ENCODE measurements at regions not wholly inside any gene's neighbourhood (a gene's known extent, or its start where the extent isn't known, plus 50 kb on each side); places are given as distances from the start of the nearest gene placed in this dataset.

GRCh38 chr6:134640975-134641429 lies 308.9 kb downstream of the ALDH8A1 start:
- peak; percentile 51 for DNase-seq (ENCODE audit: low spot score)
- no peak overlapping the region for H3K27ac ChIP-seq
- CTCF ChIA-PET = interaction anchor here (0.6 to 1.7 kb wide), 18 partner anchors 10 to 1375 kb away, joined by 3 to 13 read pairs (median 3); no protein-coding TSS in a partner anchor
- POLR2A ChIA-PET (ENCODE audit: low non-redundant PET) = no interaction called here
- TF ChIP-seq CTCF (conservative IDR thresholded peaks at IDR 0.05; ENCODE audit: low read depth) = peak; percentile 73

DNA sequence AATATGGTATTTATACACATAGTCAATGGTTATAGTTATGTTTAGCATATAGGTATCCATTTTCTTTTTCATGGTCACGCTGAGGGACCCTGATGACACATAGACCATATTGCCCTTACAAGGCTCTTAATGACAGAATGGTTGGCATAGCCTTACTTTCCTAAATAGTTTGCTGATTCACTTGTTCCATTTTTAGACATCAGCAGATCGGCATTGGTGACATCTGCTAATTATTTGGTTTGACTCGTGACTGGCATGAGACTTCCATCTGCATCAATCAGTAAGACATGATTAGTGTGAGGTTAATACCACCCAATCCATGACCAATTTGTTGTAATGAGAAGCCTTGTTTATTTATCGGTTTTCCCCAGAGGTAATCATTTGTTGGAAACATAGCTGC lies 309.7 kb downstream of the ALDH8A1 start:
- ChIA-PET CTCF (interaction anchor here (0.6 to 1.7 kb wide), 10 partner anchors 9 to 343 kb away, joined by 3 to 13 read pairs (median 3); no protein-coding TSS in a partner anchor), POLR2A (ENCODE audit: low non-redundant PET) (no interaction called here)
- DNase-seq (ENCODE audit: low spot score) = no peak
- no peak overlapping the region for H3K27ac ChIP-seq
- TF ChIP-seq CTCF (conservative IDR thresholded peaks at IDR 0.05; ENCODE audit: low read depth) = no peak

GRCh38 chr6:134637847-134638437 lies 312.0 kb downstream of the ALDH8A1 start:
- no peak for TF ChIP-seq CTCF (conservative IDR thresholded peaks at IDR 0.05; ENCODE audit: low read depth)
- H3K27ac ChIP-seq = no peak overlapping the region
- CTCF ChIA-PET = no interaction called here
- POLR2A ChIA-PET (ENCODE audit: low non-redundant PET) = no interaction called here
- no peak for DNase-seq (ENCODE audit: low spot score)

GRCh38 chr6:134637282-134637681 lies 312.6 kb downstream of the ALDH8A1 start:
- no peak for DNase-seq (ENCODE audit: low spot score)
- POLR2A ChIA-PET (ENCODE audit: low non-redundant PET) = no interaction called here
- no peak for TF ChIP-seq CTCF (conservative IDR thresholded peaks at IDR 0.05; ENCODE audit: low read depth)
- CTCF ChIA-PET = no interaction called here
- no peak overlapping the region for H3K27ac ChIP-seq

DNA sequence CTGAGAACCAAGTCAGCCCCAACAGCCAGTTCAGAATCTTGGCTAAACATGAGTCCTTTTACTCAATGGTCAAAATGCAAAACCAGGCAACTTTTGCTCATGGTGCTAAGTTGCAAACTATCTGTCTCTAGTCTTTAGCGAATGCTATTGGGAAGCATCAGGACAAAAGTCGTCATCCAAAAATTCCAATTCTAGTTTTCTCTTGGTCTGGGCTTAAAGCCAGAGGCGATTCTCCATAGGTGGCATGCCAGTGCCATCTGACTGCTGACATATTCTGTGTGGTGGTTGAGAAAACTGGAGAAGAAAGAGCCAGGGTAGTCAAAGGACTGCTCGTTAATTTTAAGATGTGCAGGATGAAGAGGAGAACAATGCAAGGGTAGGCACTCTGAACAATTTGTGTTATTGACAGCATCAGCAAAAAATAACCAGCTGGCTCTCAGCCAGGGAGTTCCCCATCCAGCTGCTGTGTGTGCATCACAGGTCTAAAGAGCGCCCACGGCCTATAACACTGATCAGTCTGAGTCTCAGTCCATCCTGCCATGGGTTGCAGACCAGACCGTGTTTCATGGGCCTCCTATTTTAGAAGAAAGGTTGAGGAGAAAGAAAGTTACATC lies 313.6 kb downstream of the ALDH8A1 start:
- DNase-seq (ENCODE audit: low spot score) = no peak
- ChIA-PET CTCF (no interaction called here), POLR2A (ENCODE audit: low non-redundant PET) (no interaction called here)
- H3K27ac ChIP-seq = no peak overlapping the region
- TF ChIP-seq CTCF (conservative IDR thresholded peaks at IDR 0.05; ENCODE audit: low read depth) = no peak

- POLR2A ChIA-PET (ENCODE audit: low non-redundant PET) = no interaction called here
Observed at GRCh38 chr6:134634966-134635365, 314.9 kb downstream of the ALDH8A1 start.

More at GRCh38 chr6:134634966-134635365, 314.9 kb downstream of the ALDH8A1 start:
- no peak for DNase-seq (ENCODE audit: low spot score)
- CTCF ChIA-PET = interaction anchor here (0.5 to 0.7 kb wide), 2 partner anchors 10 to 218 kb away, joined by 3 read pairs; no protein-coding TSS in a partner anchor
- H3K27ac ChIP-seq = no peak overlapping the region
- TF ChIP-seq CTCF (conservative IDR thresholded peaks at IDR 0.05; ENCODE audit: low read depth) = no peak
